HEK293 (cell line): ENCODE measurements at regions not wholly inside any gene's neighbourhood (a gene's known extent, or its start where the extent isn't known, plus 50 kb on each side); places are given as distances from the start of the nearest gene placed in this dataset.

Experiments used
- CTCF ChIA-PET: fragments of 350-600 bp; formaldehyde crosslinking; extraction: SDS; loops from one replicate; lab custom pipeline; 2021; ENCODE audit warnings: antibody characterized with exemption; lab: Yijun Ruan, JAX
- POLR2A ChIA-PET: fragments of 300-600 bp; formaldehyde crosslinking; extraction: SDS; loops from one replicate; lab custom pipeline; 2020; ENCODE audit warnings: antibody characterized with exemption, inconsistent platforms; lab: Yijun Ruan, JAX
- H3K27ac ChIP-seq: fragments of 200-500 bp; sonication (Bioruptor generic); 2 replicates; pipeline ENCODE4 v1.5.1; 2014; ENCODE audit warnings: low read depth, low read length, control low read depth, inconsistent platforms; ENCODE audit errors: extremely low read depth
- H3K36me3 ChIP-seq, 2 experiments: fragments of 200-500 bp in 1 of 2; sonication (Bioruptor generic) in 1 of 2; 1 replicate in 1 of 2; 2 replicates in 1 of 2; pipeline ENCODE4 v1.5.1; 2014 to 2017; ENCODE audit warnings: inconsistent platforms in 2 of 2, low read length in 2 of 2; ENCODE audit not compliant: control insufficient read depth in 2 of 2, insufficient read depth in 1 of 2
- H3K4me1 ChIP-seq: fragments of 200-500 bp; sonication (Bioruptor generic); 2 replicates; pipeline ENCODE4 v1.5.1; 2014; ENCODE audit warnings: mild to moderate bottlenecking, low read length, inconsistent platforms; ENCODE audit not compliant: control insufficient read depth, insufficient read depth
- H3K4me3 ChIP-seq: 2 replicates; pipeline ENCODE4 v1.5.1; 2011; ENCODE audit warnings: low read depth, mild to moderate bottlenecking, control low read depth, low read length, moderate library complexity
- H3K9me3 ChIP-seq: fragments of 200-500 bp; sonication (Bioruptor generic); 2 replicates; pipeline ENCODE4 v1.5.1; 2014; ENCODE audit warnings: low read depth, low read length, inconsistent platforms; ENCODE audit not compliant: control insufficient read depth, insufficient read depth
- BCL11B ChIP-seq: fragments of 450-650 bp; formaldehyde crosslinking; IDR thresholded peaks from 2 replicates; pipeline ENCODE4 v1.5.1; 2016; ENCODE audit warnings: low read depth, missing biosample characterization, missing genetic modification characterization
- FEZF1 ChIP-seq: fragments of 450-650 bp; formaldehyde crosslinking; IDR thresholded peaks from 2 replicates; pipeline ENCODE4 v1.5.1; 2016; ENCODE audit warnings: missing biosample characterization, missing genetic modification characterization
- GFI1B ChIP-seq: fragments of 450-650 bp; formaldehyde crosslinking; IDR thresholded peaks from 2 replicates; pipeline ENCODE4 v1.5.1; 2016; ENCODE audit warnings: missing biosample characterization, missing genetic modification characterization
- HIC1 ChIP-seq: fragments of 450-650 bp; formaldehyde crosslinking; IDR thresholded peaks from 2 replicates; pipeline ENCODE4 v1.5.1; 2016; ENCODE audit warnings: missing biosample characterization, missing genetic modification characterization
- KLF16 ChIP-seq: fragments of 450-650 bp; formaldehyde crosslinking; IDR thresholded peaks from 2 replicates; pipeline ENCODE4 v1.5.1; 2017; ENCODE audit warnings: missing biosample characterization, missing genetic modification characterization
- PRDM10 ChIP-seq: fragments of 450-650 bp; formaldehyde crosslinking; IDR thresholded peaks from 2 replicates; pipeline ENCODE4 v1.5.1; 2016; ENCODE audit warnings: missing biosample characterization, missing genetic modification characterization
- SETDB1 ChIP-seq: IDR thresholded peaks from one replicate; pipeline ENCODE4 v1.6.1; 2017; ENCODE audit warnings: mild to moderate bottlenecking, low read length, moderate library complexity, mixed read lengths; ENCODE audit not compliant: insufficient read length
- ZBTB11 ChIP-seq: fragments of 450-650 bp; formaldehyde crosslinking; conservative IDR thresholded peaks from 2 replicates; pipeline ENCODE4 v1.5.1; 2016; ENCODE audit warnings: low read depth, missing biosample characterization, missing genetic modification characterization
- ZBTB48 ChIP-seq: fragments of 450-650 bp; formaldehyde crosslinking; IDR thresholded peaks from 2 replicates; pipeline ENCODE4 v1.5.1; 2016; ENCODE audit warnings: missing biosample characterization, missing genetic modification characterization
- ZBTB49 ChIP-seq: fragments of 450-650 bp; formaldehyde crosslinking; IDR thresholded peaks from 2 replicates; pipeline ENCODE4 v1.5.1; 2016; ENCODE audit warnings: missing biosample characterization, missing genetic modification characterization, low read depth
- ZNF146 ChIP-seq: fragments of 450-650 bp; formaldehyde crosslinking; IDR thresholded peaks from 2 replicates; pipeline ENCODE4 v1.5.1; 2016; ENCODE audit warnings: missing biosample characterization, missing genetic modification characterization
- ZNF521 ChIP-seq: fragments of 450-650 bp; formaldehyde crosslinking; IDR thresholded peaks from 2 replicates; pipeline ENCODE4 v1.5.1; 2017; ENCODE audit warnings: missing biosample characterization, mild to moderate bottlenecking, missing genetic modification characterization
- ZNF548 ChIP-seq: fragments of 450-650 bp; formaldehyde crosslinking; IDR thresholded peaks from 2 replicates; pipeline ENCODE4 v1.5.1; 2016; ENCODE audit warnings: missing biosample characterization, missing genetic modification characterization
- ZNF555 ChIP-seq: fragments of 450-650 bp; formaldehyde crosslinking; conservative IDR thresholded peaks from 2 replicates; pipeline ENCODE4 v1.5.1; 2017; ENCODE audit warnings: missing biosample characterization, mild to moderate bottlenecking, missing genetic modification characterization, inconsistent platforms
- ZNF660 ChIP-seq: fragments of 450-650 bp; IDR thresholded peaks from 2 replicates; pipeline ENCODE4 v1.5.1; 2018; ENCODE audit warnings: missing biosample characterization, mild to moderate bottlenecking, missing genetic modification characterization
- ZNF701 ChIP-seq: fragments of 450-650 bp; formaldehyde crosslinking; IDR thresholded peaks from 2 replicates; pipeline ENCODE4 v1.5.1; 2016; ENCODE audit warnings: missing biosample characterization, missing genetic modification characterization
- ZNF777 ChIP-seq: fragments of 450-650 bp; formaldehyde crosslinking; IDR thresholded peaks from 2 replicates; pipeline ENCODE4 v1.5.1; 2017; ENCODE audit warnings: missing biosample characterization, missing genetic modification characterization, borderline replicate concordance
- ZSCAN18 ChIP-seq: fragments of 450-650 bp; formaldehyde crosslinking; IDR thresholded peaks from 2 replicates; pipeline ENCODE4 v1.5.1; 2016; ENCODE audit warnings: missing biosample characterization, missing genetic modification characterization
- ZSCAN5A ChIP-seq: fragments of 450-650 bp; formaldehyde crosslinking; IDR thresholded peaks from 2 replicates; pipeline ENCODE4 v1.5.1; 2016; ENCODE audit warnings: missing biosample characterization, missing genetic modification characterization

GRCh38 chr6:169989594-169989993, 238.2 kb downstream of the ERMARD start (continued):
- TF ChIP-seq HIC1 (tag by site-specific recombination) (no peak), ZSCAN5A (tag by site-specific recombination) (no peak), ZNF521 (no peak), BCL11B (tag by site-specific recombination) (no peak), ZBTB11 (no peak), ZBTB48 (tag by site-specific recombination) (no peak)

GRCh38 chr6:169988769-169989550, 237.5 kb downstream of the ERMARD start:
- no peak for TF ChIP-seq GFI1B (tag by site-specific recombination)
- no peak for TF ChIP-seq FEZF1 (tag by site-specific recombination)
- TF ChIP-seq ZBTB49 (tag by site-specific recombination): no peak
- TF ChIP-seq ZNF701 (tag by site-specific recombination): no peak
- TF ChIP-seq ZNF777 (tag by site-specific recombination): no peak
- no peak for TF ChIP-seq PRDM10
- TF ChIP-seq SETDB1: no peak
- no peak for TF ChIP-seq ZNF548
- no peak for TF ChIP-seq ZNF555 (tag by site-specific recombination)
- TF ChIP-seq ZNF660 (tag by site-specific recombination): no peak
- no peak for TF ChIP-seq ZSCAN18 (tag by site-specific recombination)
- TF ChIP-seq KLF16 (tag by site-specific recombination): no peak
- TF ChIP-seq ZNF146 (tag by site-specific recombination): no peak
- H3K27ac ChIP-seq: no peak overlapping the region
- ChIA-PET CTCF (no interaction called here), POLR2A (no interaction called here)
- H3K4me1 ChIP-seq: no peaks in the 10 kb centered on the region
- H3K36me3 ChIP-seq: no peaks in the 10 kb centered on the region
- no peaks in the 10 kb centered on the region for H3K9me3 ChIP-seq
- no peak overlapping the region for H3K4me3 ChIP-seq
